ENCODE measurements at regions not wholly inside any gene's neighbourhood (a gene's known extent, or its start where the extent isn't known, plus 50 kb on each side); places are given as distances from the start of the nearest gene placed in this dataset.

GRCh38 chr14:59100205-59100604, 88.3 kb upstream of the DAAM1 start:
- no peak for TF ChIP-seq CTCF (IDR thresholded peaks at IDR 0.05)
- TF ChIP-seq POLR2A (IDR thresholded peaks at IDR 0.05), result no peak
